Keratinocyte (primary cell): ENCODE measurements at regions not wholly inside any gene's neighbourhood (a gene's known extent, or its start where the extent isn't known, plus 50 kb on each side); places are given as distances from the start of the nearest gene placed in this dataset.

Experiments
- DNase-seq: peaks from one replicate; pipeline ENCODE4 v3.0.0-alpha.2; 2011; ENCODE audit warnings: low read depth, missing footprints, low spot score
- FAIRE-seq: peaks from 2 replicates; lab custom pipeline; 2011; peaks lifted over from hg19 to GRCh38; lab: Jason Lieb, UNC
- H2AFZ ChIP-seq: 2 replicates; pipeline ENCODE4 v1.6.0; 2012; ENCODE audit warnings: low read length, control low read depth, inconsistent platforms; ENCODE audit not compliant: control insufficient read depth
- H3K27ac ChIP-seq: 2 replicates; pipeline ENCODE4 v1.5.1; 2011; ENCODE audit warnings: low read length; ENCODE audit not compliant: control insufficient read depth, insufficient read depth
- H3K27me3 ChIP-seq: 3 replicates; pipeline ENCODE4 v1.6.0; 2011; ENCODE audit warnings: low read length; ENCODE audit not compliant: control insufficient read depth, insufficient read depth; ENCODE audit errors: extremely low read depth
- H3K36me3 ChIP-seq, 2 experiments: 2 replicates in 1 of 2; 3 replicates in 1 of 2; pipeline ENCODE4 v1.5.1; 2011; ENCODE audit warnings: low read length in 2 of 2, mild to moderate bottlenecking in 1 of 2; ENCODE audit not compliant: control insufficient read depth in 2 of 2, insufficient read depth in 2 of 2; ENCODE audit errors: extremely low read depth in 1 of 2
- H3K4me1 ChIP-seq: 3 replicates; pipeline ENCODE4 v1.5.1; 2011; ENCODE audit warnings: low read length; ENCODE audit not compliant: control insufficient read depth, insufficient read depth; ENCODE audit errors: extremely low read depth
- H3K4me2 ChIP-seq: 3 replicates; pipeline ENCODE4 v1.6.0; 2011; ENCODE audit warnings: low read depth, low read length; ENCODE audit not compliant: control insufficient read depth, insufficient read depth; ENCODE audit errors: extremely low read depth
- H3K4me3 ChIP-seq, 3 experiments: fragments of 200-600 bp in 1 of 3; sonication (generic) in 1 of 3; 2 replicates in 2 of 3; 3 replicates in 1 of 3; pipeline ENCODE4 v1.5.1; 2011 to 2016; ENCODE audit warnings: low read length in 3 of 3, mild to moderate bottlenecking in 3 of 3, control low read depth in 2 of 3, inconsistent platforms in 1 of 3, low read depth in 1 of 3, mixed read lengths in 1 of 3, mixed run types in 1 of 3, moderate library complexity in 1 of 3; ENCODE audit not compliant: control insufficient read depth in 2 of 3, insufficient read depth in 2 of 3; ENCODE audit errors: extremely low read depth in 1 of 3
- H3K79me2 ChIP-seq: 2 replicates; pipeline ENCODE4 v1.6.0; 2012; ENCODE audit warnings: low read length; ENCODE audit not compliant: control insufficient read depth, insufficient read depth
- H3K9ac ChIP-seq: 3 replicates; pipeline ENCODE4 v1.6.0; 2011; ENCODE audit warnings: low read length; ENCODE audit not compliant: control insufficient read depth, insufficient read depth; ENCODE audit errors: extremely low read depth
- H3K9me1 ChIP-seq: 3 replicates; pipeline ENCODE4 v1.6.0; 2011; ENCODE audit warnings: low read length; ENCODE audit not compliant: control insufficient read depth, insufficient read depth; ENCODE audit errors: extremely low read depth
- H3K9me3 ChIP-seq: 2 replicates; pipeline ENCODE4 v1.5.1; 2012; ENCODE audit warnings: low read depth, low read length; ENCODE audit not compliant: control insufficient read depth
- H4K20me1 ChIP-seq: 3 replicates; pipeline ENCODE4 v1.6.0; 2011; ENCODE audit warnings: low read length; ENCODE audit not compliant: control insufficient read depth, insufficient read depth; ENCODE audit errors: extremely low read depth
- EZH2 ChIP-seq: IDR thresholded peaks from one replicate; pipeline ENCODE4 v1.6.1; 2012; ENCODE audit warnings: inconsistent platforms, mild to moderate bottlenecking, low read length, moderate library complexity
- dilution Hi-C: fragments of 300-500 bp; cut with MboI; formaldehyde crosslinking; loops from one replicate; pipeline ENCODE4 v1.7.0; 2020; ENCODE audit warnings: low sequenced_read_pairs; ENCODE audit not compliant: extremely low pct_ligation_motif_present
- TF ChIP-seq, protein P1 (sequence below), 3 experiments: IDR thresholded peaks in 1 of 3; conservative IDR thresholded peaks in 1 of 3; optimal IDR thresholded peaks in 1 of 3; 2 replicates in 2 of 3; 3 replicates in 1 of 3; pipeline versions ENCODE3 to v1.5.1; 2011; ENCODE audit warnings: low read length in 3 of 3, mild to moderate bottlenecking in 3 of 3, moderate library complexity in 2 of 3, control low read depth in 1 of 3, inconsistent platforms in 1 of 3; ENCODE audit not compliant: insufficient read depth in 2 of 3; ENCODE audit errors: extremely low read depth in 1 of 3

DNA sequence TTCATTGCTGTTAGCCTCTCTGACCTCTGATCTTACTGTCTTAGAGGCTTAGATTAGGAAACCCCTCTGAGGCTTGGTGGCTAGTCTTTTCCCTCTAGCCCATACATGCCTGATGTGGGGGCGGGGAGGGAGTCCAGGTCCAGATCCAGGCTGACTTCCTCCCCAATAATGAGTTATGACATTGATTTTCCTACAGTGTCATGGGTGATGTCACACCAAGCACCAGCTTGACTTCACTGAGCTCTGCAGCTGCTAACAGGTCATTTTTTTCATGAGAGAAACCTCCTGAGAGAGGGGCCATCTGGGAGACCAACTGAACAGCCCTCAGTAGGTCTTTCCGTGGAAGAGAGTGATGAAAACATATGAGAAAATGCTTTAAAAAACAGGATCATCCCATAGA lies 180.2 kb upstream of the N4BP1 start:
- Histone ChIP-seq H3K9ac (no peak overlapping the region), H3K27me3 (no peaks in the 10 kb centered on the region), H3K4me3 (no peak overlapping the region), H4K20me1 (no peaks in the 10 kb centered on the region), H3K79me2 (no peaks in the 10 kb centered on the region), H3K4me1 (no peaks in the 10 kb centered on the region), H2AFZ (no peak overlapping the region), H3K27ac (no peak overlapping the region), H3K4me2 (no peak overlapping the region), H3K9me1 (no peaks in the 10 kb centered on the region), H3K9me3 (no peaks in the 10 kb centered on the region), H3K36me3 (no peaks in the 10 kb centered on the region)
- FAIRE-seq (no peak), DNase-seq (no peak)
- TF ChIP-seq EZH2 = no peak
- TF ChIP-seq, protein P1, sequence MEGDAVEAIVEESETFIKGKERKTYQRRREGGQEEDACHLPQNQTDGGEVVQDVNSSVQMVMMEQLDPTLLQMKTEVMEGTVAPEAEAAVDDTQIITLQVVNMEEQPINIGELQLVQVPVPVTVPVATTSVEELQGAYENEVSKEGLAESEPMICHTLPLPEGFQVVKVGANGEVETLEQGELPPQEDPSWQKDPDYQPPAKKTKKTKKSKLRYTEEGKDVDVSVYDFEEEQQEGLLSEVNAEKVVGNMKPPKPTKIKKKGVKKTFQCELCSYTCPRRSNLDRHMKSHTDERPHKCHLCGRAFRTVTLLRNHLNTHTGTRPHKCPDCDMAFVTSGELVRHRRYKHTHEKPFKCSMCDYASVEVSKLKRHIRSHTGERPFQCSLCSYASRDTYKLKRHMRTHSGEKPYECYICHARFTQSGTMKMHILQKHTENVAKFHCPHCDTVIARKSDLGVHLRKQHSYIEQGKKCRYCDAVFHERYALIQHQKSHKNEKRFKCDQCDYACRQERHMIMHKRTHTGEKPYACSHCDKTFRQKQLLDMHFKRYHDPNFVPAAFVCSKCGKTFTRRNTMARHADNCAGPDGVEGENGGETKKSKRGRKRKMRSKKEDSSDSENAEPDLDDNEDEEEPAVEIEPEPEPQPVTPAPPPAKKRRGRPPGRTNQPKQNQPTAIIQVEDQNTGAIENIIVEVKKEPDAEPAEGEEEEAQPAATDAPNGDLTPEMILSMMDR (optimal IDR thresholded peaks at IDR 0.05 in 1 of 3, IDR thresholded peaks at IDR 0.05 in 1 of 3, conservative IDR thresholded peaks at IDR 0.05 in 1 of 3; ENCODE audit: extremely low read depth in 1 of 3, insufficient read depth in 2 of 3, low read length in 3 of 3) = no peak
- dilution Hi-C loops = no loop called here

GRCh38 chr16:48788475-48788874 lies 178.5 kb upstream of the N4BP1 start:
- H3K9ac ChIP-seq = no peak overlapping the region
- no peaks in the 10 kb centered on the region for H3K9me1 ChIP-seq
- H2AFZ ChIP-seq = no peak overlapping the region
- no peak overlapping the region for H3K4me3 ChIP-seq
- TF ChIP-seq, protein P1 (optimal IDR thresholded peaks at IDR 0.05 in 1 of 3, IDR thresholded peaks at IDR 0.05 in 1 of 3, conservative IDR thresholded peaks at IDR 0.05 in 1 of 3; ENCODE audit: extremely low read depth in 1 of 3, insufficient read depth in 2 of 3, low read length in 3 of 3) = no peak
- no peak for TF ChIP-seq EZH2
- H3K4me1 ChIP-seq = no peaks in the 10 kb centered on the region
- no peaks in the 10 kb centered on the region for H3K79me2 ChIP-seq
- dilution Hi-C loops = no loop called here
- H3K4me2 ChIP-seq = no peak overlapping the region
- H4K20me1 ChIP-seq = no peaks in the 10 kb centered on the region
- no peaks in the 10 kb centered on the region for H3K36me3 ChIP-seq
- no peaks in the 10 kb centered on the region for H3K9me3 ChIP-seq
- no peak overlapping the region for H3K27ac ChIP-seq
- DNase-seq = no peak
- H3K27me3 ChIP-seq = no peaks in the 10 kb centered on the region
- FAIRE-seq = no peak
